HG03565 (cell line): ENCODE measurements at regions not wholly inside any gene's neighbourhood (a gene's known extent, or its start where the extent isn't known, plus 50 kb on each side); places are given as distances from the start of the nearest gene placed in this dataset.
"Not testable (repeated sequence)": the region's sequence is repeated elsewhere in the genome, so short reads cannot be mapped to it uniquely, and the experiment has no call there.

Experiments
- ATAC-seq: cut with Tn5 transposase; IDR thresholded peaks from one replicate; pipeline ENCODE4 v1.9.1; 2021; ENCODE audit warnings: mild to moderate bottlenecking, moderate library complexity; ENCODE audit not compliant: unreplicated experiment

GRCh38 chr3:156044634-156044975 is 75.8 kb upstream of the KCNAB1 start:
- no peak for ATAC-seq

GRCh38 chr3:156048483-156048882 is 71.9 kb upstream of the KCNAB1 start:
- not testable (repeated sequence) for ATAC-seq

GRCh38 chr3:156050918-156051317 is 69.5 kb upstream of the KCNAB1 start:
- no peak for ATAC-seq

- ATAC-seq: no peak
Measured at GRCh38 chr3:156051651-156052050, 68.7 kb upstream of the KCNAB1 start.

GRCh38 chr3:156052115-156052514 is 68.3 kb upstream of the KCNAB1 start:
- ATAC-seq: no peak

GRCh38 chr3:156059950-156060501 is 60.4 kb upstream of the KCNAB1 start:
- no peak for ATAC-seq

- ATAC-seq: not testable (repeated sequence)
Measured at GRCh38 chr3:156068151-156068550, 52.2 kb upstream of the KCNAB1 start.

- no peak for ATAC-seq
Measured at GRCh38 chr3:156070028-156070427, 50.4 kb upstream of the KCNAB1 start.
